ENCODE measurements at regions not wholly inside any gene's neighbourhood (a gene's known extent, or its start where the extent isn't known, plus 50 kb on each side); places are given as distances from the start of the nearest gene placed in this dataset.

- Histone ChIP-seq H3K27me3 (no peaks in the 10 kb centered on the region), H3K4me1 (no peaks in the 10 kb centered on the region), H3K9me3 (no peaks in the 10 kb centered on the region), H3K4me3 (no peak overlapping the region), H3K27ac (replicated peaks in 1 of 4) (no peak overlapping the region), H3K36me3 (no peaks in the 10 kb centered on the region)
- DNase-seq (ENCODE audit: extremely low spot score) = no peak
- intact Hi-C loops (cut with DNase I) = no loop called here
- WGBS = 72% methylated on average over 2 of the region's 2 CpGs
- TF ChIP-seq POLR2AphosphoS5 (IDR thresholded peaks at IDR 0.05) = no peak
- TF ChIP-seq CTCF (IDR thresholded peaks at IDR 0.05) = no peak
- no peak for TF ChIP-seq EP300 (IDR thresholded peaks at IDR 0.05)
- TF ChIP-seq POLR2A (IDR thresholded peaks at IDR 0.05; ENCODE audit: low read depth) = no peak
These were observed 598.5 kb downstream of the TLR4 start for GRCh38 chr9:118302721-118303120.

- no peak for TF ChIP-seq CTCF (IDR thresholded peaks at IDR 0.05)
- no peak for TF ChIP-seq EP300 (IDR thresholded peaks at IDR 0.05)
- no peak for TF ChIP-seq POLR2AphosphoS5 (IDR thresholded peaks at IDR 0.05)
- no peak for TF ChIP-seq POLR2A (IDR thresholded peaks at IDR 0.05; ENCODE audit: low read depth)
- H3K36me3 ChIP-seq = no peaks in the 10 kb centered on the region
- H3K9me3 ChIP-seq = no peaks in the 10 kb centered on the region
- no peak overlapping the region for H3K4me3 ChIP-seq
- H3K27me3 ChIP-seq = no peaks in the 10 kb centered on the region
- intact Hi-C loops (cut with DNase I) = no loop called here
- no peaks in the 10 kb centered on the region for H3K4me1 ChIP-seq
- 85% methylated on average over 3 of the region's 3 CpGs for WGBS
- no peak for DNase-seq (ENCODE audit: extremely low spot score)
- no peak overlapping the region for H3K27ac ChIP-seq (replicated peaks in 1 of 4)
These were observed 599.0 kb downstream of the TLR4 start for GRCh38 chr9:118303216-118303615.

- no peaks in the 10 kb centered on the region for H3K36me3 ChIP-seq
- no peak overlapping the region for H3K27ac ChIP-seq (replicated peaks in 1 of 4)
- H3K9me3 ChIP-seq = no peaks in the 10 kb centered on the region
- no peak for DNase-seq (ENCODE audit: extremely low spot score)
- H3K4me3 ChIP-seq = no peak overlapping the region
- intact Hi-C loops (cut with DNase I) = no loop called here
- no peaks in the 10 kb centered on the region for H3K27me3 ChIP-seq
- no peaks in the 10 kb centered on the region for H3K4me1 ChIP-seq
- 29% methylated on average over 1 of the region's 1 CpG for WGBS
- TF ChIP-seq POLR2A (IDR thresholded peaks at IDR 0.05; ENCODE audit: low read depth) (no peak), EP300 (IDR thresholded peaks at IDR 0.05) (no peak), CTCF (IDR thresholded peaks at IDR 0.05) (no peak), POLR2AphosphoS5 (IDR thresholded peaks at IDR 0.05) (no peak)
These were observed 601.1 kb downstream of the TLR4 start for GRCh38 chr9:118305331-118305730.

- no peak for DNase-seq (ENCODE audit: extremely low spot score)
- no peak overlapping the region for H3K27ac ChIP-seq (replicated peaks in 1 of 4)
- 26% methylated on average over 3 of the region's 3 CpGs for WGBS
- H3K27me3 ChIP-seq = no peaks in the 10 kb centered on the region
- intact Hi-C loops (cut with DNase I) = no loop called here
- TF ChIP-seq POLR2AphosphoS5 (IDR thresholded peaks at IDR 0.05) = no peak
- no peak for TF ChIP-seq POLR2A (IDR thresholded peaks at IDR 0.05; ENCODE audit: low read depth)
- no peak overlapping the region for H3K4me3 ChIP-seq
- H3K36me3 ChIP-seq = no peaks in the 10 kb centered on the region
- no peaks in the 10 kb centered on the region for H3K9me3 ChIP-seq
- no peaks in the 10 kb centered on the region for H3K4me1 ChIP-seq
These were observed 602.6 kb downstream of the TLR4 start for GRCh38 chr9:118306801-118307200.

GRCh38 chr9:118313965-118314364 lies 609.8 kb downstream of the TLR4 start:
- intact Hi-C loops (cut with DNase I) = no loop called here
- 65% methylated on average over 3 of the region's 3 CpGs for WGBS
- TF ChIP-seq EP300 (IDR thresholded peaks at IDR 0.05) (no peak), POLR2A (IDR thresholded peaks at IDR 0.05; ENCODE audit: low read depth) (no peak), POLR2AphosphoS5 (IDR thresholded peaks at IDR 0.05) (no peak), CTCF (IDR thresholded peaks at IDR 0.05) (no peak)

More at GRCh38 chr9:118313965-118314364, 609.8 kb downstream of the TLR4 start:
- Histone ChIP-seq H3K27me3 (no peaks in the 10 kb centered on the region), H3K27ac (replicated peaks in 1 of 4) (no peak overlapping the region), H3K4me1 (no peaks in the 10 kb centered on the region), H3K9me3 (no peaks in the 10 kb centered on the region), H3K36me3 (no peaks in the 10 kb centered on the region), H3K4me3 (no peak overlapping the region)
- DNase-seq (ENCODE audit: extremely low spot score) = no peak

Measured in esophagus muscularis mucosa (tissue), 4 donors.